ENCODE measurements at regions not wholly inside any gene's neighbourhood (a gene's known extent, or its start where the extent isn't known, plus 50 kb on each side); places are given as distances from the start of the nearest gene placed in this dataset.
A peak's percentile ranks its signal among the peaks of the same experiment; 100 is the strongest.

GRCh38 chr18:77862066-77862757, 612.6 kb downstream of the GALR1 start:
- no peak for DNase-seq

- no peak for DNase-seq
Measured at GRCh38 chr18:77865853-77866252, 616.2 kb downstream of the GALR1 start.

DNA sequence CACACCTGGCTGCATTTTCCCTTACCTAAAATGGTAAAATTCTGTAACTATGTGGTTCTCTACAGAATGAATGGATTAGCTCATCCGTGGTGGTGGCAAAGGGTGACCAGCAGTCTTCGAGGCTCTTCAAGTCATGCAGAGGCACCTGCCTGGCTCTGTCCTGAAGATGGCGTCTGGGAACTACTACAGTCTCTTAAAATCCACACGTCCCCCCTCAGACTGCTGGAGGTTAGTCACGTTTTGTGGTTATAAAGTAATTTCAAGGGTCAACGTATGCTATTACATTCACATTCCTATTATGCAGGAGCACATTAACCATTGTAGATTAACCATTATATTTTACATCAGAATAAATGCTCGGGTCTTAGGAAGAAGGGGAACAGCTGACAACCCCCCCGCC, 616.7 kb downstream of the GALR1 start:
- no peak for DNase-seq

DNA sequence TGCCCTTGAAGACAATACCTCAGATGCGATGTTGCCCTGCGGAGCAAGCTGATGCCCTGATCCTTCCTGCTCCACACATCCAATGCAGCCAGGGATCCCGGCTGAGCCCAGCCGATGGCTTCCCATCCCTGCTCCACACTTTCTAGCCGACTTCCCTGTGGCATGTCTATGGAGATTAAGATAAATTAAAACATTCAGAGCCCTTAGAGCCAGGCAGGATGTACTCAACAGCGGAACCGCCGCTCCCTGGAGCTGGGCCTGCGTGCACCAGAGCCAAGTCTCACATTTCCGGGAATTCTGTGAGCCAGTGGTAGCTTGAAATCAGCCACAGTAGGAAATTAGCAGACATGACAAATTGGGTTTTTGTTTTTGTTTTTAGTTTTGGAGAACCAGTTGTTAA, 620.6 kb downstream of the GALR1 start:
- no peak for DNase-seq

DNA sequence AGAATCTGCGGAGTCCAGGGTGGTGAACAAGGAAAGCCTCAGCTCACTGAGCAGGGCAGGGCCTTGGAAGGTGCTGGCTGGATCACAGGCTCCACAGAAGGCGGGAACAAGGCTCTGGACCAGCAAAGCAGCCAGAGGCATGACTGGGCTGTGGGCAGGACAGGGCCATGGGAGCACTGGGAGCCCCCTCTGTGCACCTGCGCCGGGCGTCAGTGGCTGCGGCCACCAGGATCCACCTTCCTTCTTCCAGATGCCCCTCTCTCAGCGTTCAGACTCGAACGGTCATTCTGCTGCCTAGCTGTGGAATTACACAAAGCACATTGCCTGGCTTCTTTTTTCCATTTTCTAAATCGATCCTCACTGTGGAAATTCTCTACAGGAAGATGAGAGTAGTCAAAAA, 621.2 kb downstream of the GALR1 start:
- no peak for DNase-seq

- DNase-seq, result no peak
Measured at GRCh38 chr18:77872166-77872565, 622.5 kb downstream of the GALR1 start.

DNA sequence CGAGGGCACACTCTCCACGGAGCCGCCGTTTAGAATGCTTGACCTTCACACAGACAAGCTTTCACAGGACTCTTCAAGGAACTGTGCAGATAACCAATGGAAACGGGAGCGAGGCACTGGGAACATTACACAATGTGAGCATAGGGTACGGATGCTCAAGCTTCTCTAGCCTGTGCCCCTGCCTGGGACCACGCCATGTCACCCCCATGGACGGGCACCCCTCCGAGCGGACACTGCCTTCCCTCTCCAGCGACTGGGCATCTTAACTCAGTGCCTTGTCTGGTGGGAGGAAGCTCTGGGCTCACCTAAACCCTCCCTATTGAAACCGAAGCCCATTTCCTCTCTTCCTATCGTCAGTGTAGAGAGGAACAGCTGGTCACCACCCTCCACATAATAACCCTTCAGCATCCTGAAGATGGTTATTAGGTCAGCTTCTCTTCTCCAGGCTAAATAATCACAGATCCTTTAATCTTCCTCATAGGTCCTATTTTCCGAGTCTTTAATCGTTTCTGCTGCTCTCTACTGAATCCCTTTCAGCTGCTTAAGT, 626.7 kb downstream of the GALR1 start:
- no peak for DNase-seq

GRCh38 chr18:77879829-77880228, 630.2 kb downstream of the GALR1 start:
- DNase-seq, result no peak

- DNase-seq, result no peak
Measured at GRCh38 chr18:77884454-77884853, 634.8 kb downstream of the GALR1 start.

GRCh38 chr18:77894060-77894459, 644.4 kb downstream of the GALR1 start:
- no peak for DNase-seq

- DNase-seq, result no peak
Measured at GRCh38 chr18:77895250-77895649, 645.6 kb downstream of the GALR1 start.

GRCh38 chr18:77896586-77897252, 647.1 kb downstream of the GALR1 start:
- DNase-seq, result no peak

- DNase-seq, result no peak
Measured at GRCh38 chr18:77897606-77898005, 648.0 kb downstream of the GALR1 start.

- peak; percentile 53 for DNase-seq
Measured at GRCh38 chr18:77899972-77900754, 650.5 kb downstream of the GALR1 start.

DNA sequence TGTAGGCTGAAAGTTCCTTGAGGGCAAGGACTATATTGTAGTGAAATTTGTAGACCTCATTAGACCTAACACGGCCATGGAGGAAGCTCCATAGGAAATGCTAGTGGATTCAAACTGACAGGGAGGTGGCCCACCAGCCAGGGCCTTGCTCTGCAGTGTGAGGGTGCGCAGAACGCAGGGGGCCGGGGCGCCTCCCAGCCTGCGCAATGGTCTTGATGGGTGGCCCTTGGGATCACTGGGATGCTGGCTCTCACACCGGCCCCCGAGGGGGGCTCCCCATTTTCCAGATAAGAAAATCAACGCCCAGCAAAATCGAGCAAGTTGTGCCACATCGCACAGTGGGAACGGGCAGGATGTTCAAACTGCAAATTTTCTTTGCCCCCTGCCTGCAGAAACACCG, 655.4 kb downstream of the GALR1 start:
- no peak for DNase-seq

DNA sequence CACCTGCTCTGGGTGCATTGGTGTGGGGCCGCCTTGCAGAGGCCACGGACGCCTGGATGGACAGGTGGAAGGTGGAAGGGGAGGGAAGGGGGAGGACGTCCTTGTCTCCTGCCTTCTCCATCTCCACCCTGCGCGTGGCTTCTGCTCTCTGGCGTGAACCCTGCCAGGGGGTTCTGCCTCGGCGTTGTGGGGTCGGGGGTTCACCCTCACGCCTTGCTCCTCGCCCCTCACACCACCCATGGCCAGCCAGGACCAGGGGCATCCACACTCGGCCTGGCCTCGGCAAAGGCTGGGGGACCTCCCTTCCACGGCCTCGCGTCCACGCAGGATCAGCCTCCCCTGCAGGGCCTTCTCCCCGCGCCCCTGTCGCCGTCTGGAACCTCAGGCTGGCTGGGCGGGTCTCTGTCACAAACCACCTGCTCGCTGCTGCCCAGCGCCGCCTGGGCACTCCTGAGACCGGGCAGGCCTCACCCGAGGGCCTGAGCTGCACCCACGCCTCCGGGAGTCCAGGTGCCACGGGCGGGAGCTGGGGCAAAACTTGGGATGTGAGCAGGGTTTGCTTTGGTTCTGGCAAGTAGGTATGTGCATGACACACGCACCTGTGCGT, 655.9 kb downstream of the GALR1 start:
- no peak for DNase-seq

GRCh38 chr18:77906103-77906892, 656.6 kb downstream of the GALR1 start:
- DNase-seq, result no peak

DNA sequence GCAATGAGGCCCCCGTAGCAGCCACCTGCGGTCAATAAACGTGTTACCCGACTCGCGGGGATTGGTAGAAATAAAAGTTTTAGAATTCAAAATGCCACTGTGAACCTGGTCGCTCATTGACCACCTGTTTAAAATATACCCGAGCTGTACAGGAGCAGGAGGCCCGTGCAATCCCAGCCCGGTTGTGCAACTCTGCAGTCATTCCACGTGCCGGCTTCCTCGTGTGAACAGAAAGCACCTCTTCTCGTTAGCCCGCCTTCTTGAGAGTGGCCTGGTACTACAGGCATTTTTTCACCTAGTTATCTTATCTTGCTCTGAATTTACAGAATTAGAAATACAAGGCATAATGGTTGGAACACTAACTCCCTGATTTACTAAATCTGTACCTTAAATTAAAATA, 660.7 kb downstream of the GALR1 start:
- no peak for DNase-seq

- DNase-seq, result no peak
Measured at GRCh38 chr18:77911971-77912605, 662.4 kb downstream of the GALR1 start.

GRCh38 chr18:77918730-77919129, 669.1 kb downstream of the GALR1 start:
- DNase-seq, result no peak

GRCh38 chr18:77919923-77920322, 670.3 kb downstream of the GALR1 start:
- DNase-seq, result no peak

- DNase-seq, result no peak
Measured at GRCh38 chr18:77935342-77935741, 685.7 kb downstream of the GALR1 start.
